ENCODE measurements at regions not wholly inside any gene's neighbourhood (a gene's known extent, or its start where the extent isn't known, plus 50 kb on each side); places are given as distances from the start of the nearest gene placed in this dataset.

- Mint-ChIP-seq H3K9me3 (no peaks in the 10 kb centered on the region), H3K27ac (no peak overlapping the region), H3K4me3 (no peak overlapping the region), H3K4me1 (peaks cover under 1% of the 10 kb centered on the region), H3K27me3 (no peaks in the 10 kb centered on the region), H3K36me3 (no peaks in the 10 kb centered on the region)
- CTCF ChIA-PET = no interaction called here
- no peak for DNase-seq
Observed at GRCh38 chr2:215659650-215660049, 223.8 kb upstream of the FN1 start.

- H3K36me3 Mint-ChIP-seq = no peaks in the 10 kb centered on the region
- no peaks in the 10 kb centered on the region for H3K4me1 Mint-ChIP-seq
- CTCF ChIA-PET = no interaction called here
Observed at GRCh38 chr2:215658635-215659305, 222.9 kb upstream of the FN1 start.

GRCh38 chr2:215657844-215658243 lies 222.0 kb upstream of the FN1 start:
- H3K36me3 Mint-ChIP-seq = no peaks in the 10 kb centered on the region
- CTCF ChIA-PET = no interaction called here
- H3K27me3 Mint-ChIP-seq = no peaks in the 10 kb centered on the region
- H3K4me3 Mint-ChIP-seq = no peak overlapping the region
- H3K4me1 Mint-ChIP-seq = no peaks in the 10 kb centered on the region
- no peaks in the 10 kb centered on the region for H3K9me3 Mint-ChIP-seq
- no peak for DNase-seq
- H3K27ac Mint-ChIP-seq = no peak overlapping the region

More at GRCh38 chr2:215658635-215659305, 222.9 kb upstream of the FN1 start:
- Mint-ChIP-seq H3K4me3 (no peak overlapping the region), H3K27me3 (no peaks in the 10 kb centered on the region), H3K9me3 (no peaks in the 10 kb centered on the region), H3K27ac (no peak overlapping the region)
- DNase-seq = no peak

GRCh38 chr2:215654148-215654819 lies 218.4 kb upstream of the FN1 start:
- no peaks in the 10 kb centered on the region for H3K4me1 Mint-ChIP-seq
- CTCF ChIA-PET = no interaction called here
- H3K4me3 Mint-ChIP-seq = no peak overlapping the region
- no peaks in the 10 kb centered on the region for H3K27me3 Mint-ChIP-seq
- no peak overlapping the region for H3K27ac Mint-ChIP-seq
- H3K36me3 Mint-ChIP-seq = no peaks in the 10 kb centered on the region
- DNase-seq = no peak
- H3K9me3 Mint-ChIP-seq = no peaks in the 10 kb centered on the region

- Mint-ChIP-seq H3K27me3 (no peaks in the 10 kb centered on the region), H3K4me1 (no peaks in the 10 kb centered on the region), H3K4me3 (no peak overlapping the region), H3K9me3 (no peaks in the 10 kb centered on the region), H3K36me3 (no peaks in the 10 kb centered on the region), H3K27ac (no peak overlapping the region)
- CTCF ChIA-PET = interaction anchor here (0.5 kb wide), 1 partner anchor 1124 kb away, joined by 4 read pairs; no protein-coding TSS in a partner anchor
- DNase-seq = no peak
Observed at GRCh38 chr2:215653344-215654030, 217.6 kb upstream of the FN1 start.

GRCh38 chr2:215652388-215652787 lies 216.5 kb upstream of the FN1 start:
- CTCF ChIA-PET = no interaction called here
- H3K27me3 Mint-ChIP-seq = no peaks in the 10 kb centered on the region
- no peaks in the 10 kb centered on the region for H3K4me1 Mint-ChIP-seq
- no peak overlapping the region for H3K27ac Mint-ChIP-seq
- no peaks in the 10 kb centered on the region for H3K9me3 Mint-ChIP-seq
- no peaks in the 10 kb centered on the region for H3K36me3 Mint-ChIP-seq
- DNase-seq = no peak
- H3K4me3 Mint-ChIP-seq = no peak overlapping the region

GRCh38 chr2:215651412-215651811 lies 215.5 kb upstream of the FN1 start:
- H3K4me3 Mint-ChIP-seq = no peak overlapping the region
- CTCF ChIA-PET = no interaction called here
- no peaks in the 10 kb centered on the region for H3K4me1 Mint-ChIP-seq
- no peaks in the 10 kb centered on the region for H3K9me3 Mint-ChIP-seq
- no peak for DNase-seq
- H3K27me3 Mint-ChIP-seq = no peaks in the 10 kb centered on the region
- no peaks in the 10 kb centered on the region for H3K36me3 Mint-ChIP-seq
- no peak overlapping the region for H3K27ac Mint-ChIP-seq

- Mint-ChIP-seq H3K4me3 (no peak overlapping the region), H3K27me3 (no peaks in the 10 kb centered on the region), H3K4me1 (no peaks in the 10 kb centered on the region), H3K36me3 (no peaks in the 10 kb centered on the region), H3K9me3 (no peaks in the 10 kb centered on the region), H3K27ac (no peak overlapping the region)
- CTCF ChIA-PET = no interaction called here
- no peak for DNase-seq
Observed at GRCh38 chr2:215644233-215644897, 208.5 kb upstream of the FN1 start.

GRCh38 chr2:215638687-215639086 lies 202.8 kb upstream of the FN1 start:
- Mint-ChIP-seq H3K36me3 (no peaks in the 10 kb centered on the region), H3K27ac (no peak overlapping the region), H3K27me3 (no peaks in the 10 kb centered on the region), H3K9me3 (peaks cover 10% of the 10 kb centered on the region), H3K4me3 (no peak overlapping the region), H3K4me1 (no peaks in the 10 kb centered on the region)
- DNase-seq = no peak
- CTCF ChIA-PET = no interaction called here

- DNase-seq = no peak
- no peaks in the 10 kb centered on the region for H3K27me3 Mint-ChIP-seq
- H3K9me3 Mint-ChIP-seq = peaks cover 17% of the 10 kb centered on the region
- CTCF ChIA-PET = no interaction called here
- no peak overlapping the region for H3K4me3 Mint-ChIP-seq
- H3K27ac Mint-ChIP-seq = no peak overlapping the region
- no peaks in the 10 kb centered on the region for H3K36me3 Mint-ChIP-seq
- H3K4me1 Mint-ChIP-seq = no peaks in the 10 kb centered on the region
Observed at GRCh38 chr2:215637651-215638050, 201.8 kb upstream of the FN1 start.

- Mint-ChIP-seq H3K27ac (no peak overlapping the region), H3K9me3 (peaks cover 19% of the 10 kb centered on the region)
Observed at GRCh38 chr2:215636816-215637215, 200.9 kb upstream of the FN1 start.

GRCh38 chr2:215635788-215636139 lies 199.9 kb upstream of the FN1 start:
- CTCF ChIA-PET = no interaction called here
- Mint-ChIP-seq H3K27me3 (no peaks in the 10 kb centered on the region), H3K36me3 (no peaks in the 10 kb centered on the region), H3K27ac (no peak overlapping the region), H3K4me1 (no peaks in the 10 kb centered on the region), H3K4me3 (no peak overlapping the region), H3K9me3 (peaks cover 21% of the 10 kb centered on the region)
- DNase-seq = no peak

More at GRCh38 chr2:215636816-215637215, 200.9 kb upstream of the FN1 start:
- Mint-ChIP-seq H3K27me3 (no peaks in the 10 kb centered on the region), H3K4me3 (no peak overlapping the region), H3K36me3 (no peaks in the 10 kb centered on the region), H3K4me1 (no peaks in the 10 kb centered on the region)
- CTCF ChIA-PET = no interaction called here
- DNase-seq = no peak

GRCh38 chr2:215635071-215635787 lies 199.4 kb upstream of the FN1 start:
- Mint-ChIP-seq H3K4me3 (no peak overlapping the region), H3K4me1 (no peaks in the 10 kb centered on the region), H3K9me3 (peaks cover 21% of the 10 kb centered on the region), H3K36me3 (no peaks in the 10 kb centered on the region), H3K27me3 (no peaks in the 10 kb centered on the region), H3K27ac (no peak overlapping the region)
- CTCF ChIA-PET = no interaction called here
- no peak for DNase-seq

GRCh38 chr2:215633360-215633759 lies 197.5 kb upstream of the FN1 start:
- no peaks in the 10 kb centered on the region for H3K36me3 Mint-ChIP-seq
- H3K27me3 Mint-ChIP-seq = no peaks in the 10 kb centered on the region
- CTCF ChIA-PET = no interaction called here
- no peak for DNase-seq
- no peak overlapping the region for H3K27ac Mint-ChIP-seq
- no peak overlapping the region for H3K4me3 Mint-ChIP-seq
- H3K9me3 Mint-ChIP-seq = peaks cover 20% of the 10 kb centered on the region
- H3K4me1 Mint-ChIP-seq = no peaks in the 10 kb centered on the region

Measured in activated naive CD4-positive, alpha-beta T cell treated with anti-CD3 and anti-CD28 coated beads, Interleukin-2, amount 10 ng/mL, durations not matched to agents 7 days and 5 days (primary cell).